Stimulated activated effector memory CD8-positive, alpha-beta T cell treated with anti-CD3 and anti-CD28 coated beads, Interleukin-12 subunit alpha, Interleukin-12 subunit beta, amount 100 ng/mL, for 72 hours (primary cell): ENCODE measurements at regions not wholly inside any gene's neighbourhood (a gene's known extent, or its start where the extent isn't known, plus 50 kb on each side); places are given as distances from the start of the nearest gene placed in this dataset.

Source experiments
- ATAC-seq: fragments of 150-1000 bp; cut with Tn5 transposase; 2 replicates; pipeline ENCODE4 v1.10.0; 2021
- DNase-seq, 2 donors: peaks; one replicate each; pipeline ENCODE4 v3.0.0; 2021 to 2022; ENCODE audit warnings: low spot score in 2 of 2
- H3K27ac Mint-ChIP-seq: one replicate; pipeline ENCODE4 v1.8.0; 2022; ENCODE audit warnings: mild to moderate bottlenecking, mixed read lengths
- H3K36me3 Mint-ChIP-seq: one replicate; pipeline ENCODE4 v1.8.0; 2022; ENCODE audit warnings: mild to moderate bottlenecking, mixed read lengths
- H3K4me1 Mint-ChIP-seq: one replicate; pipeline ENCODE4 v1.8.0; 2022; ENCODE audit warnings: mixed read lengths
- H3K4me3 Mint-ChIP-seq: one replicate; pipeline ENCODE4 v1.8.0; 2022; ENCODE audit warnings: mild to moderate bottlenecking, mixed read lengths
- H3K9me3 Mint-ChIP-seq: one replicate; pipeline ENCODE4 v1.8.0; 2022; ENCODE audit warnings: mixed read lengths

DNA sequence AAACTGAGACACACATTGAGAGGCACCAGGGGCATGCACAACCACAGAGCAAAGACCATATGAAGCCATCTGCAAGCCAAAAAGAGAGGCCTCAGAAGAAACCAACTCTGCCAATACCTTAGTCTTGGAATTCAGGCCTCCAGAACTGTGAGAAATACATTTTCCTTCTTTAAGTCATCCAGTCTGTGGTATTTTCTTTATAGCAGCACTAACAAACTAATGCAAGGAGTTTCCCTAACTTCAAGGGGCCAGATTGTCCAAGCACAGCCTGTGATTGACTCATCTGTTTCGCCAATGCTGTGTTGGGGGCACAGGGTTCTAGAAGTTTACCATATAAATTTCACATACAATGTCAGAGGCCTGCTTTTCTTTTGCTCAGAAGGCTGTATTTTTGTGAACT is 364.6 kb downstream of the GJA1 start:
- Mint-ChIP-seq H3K9me3 (peaks cover 18% of the 10 kb centered on the region), H3K36me3 (no peaks in the 10 kb centered on the region), H3K4me1 (no peaks in the 10 kb centered on the region), H3K27ac (no peak overlapping the region), H3K4me3 (no peak overlapping the region)
- ATAC-seq (no peak), DNase-seq (no peak)

DNA sequence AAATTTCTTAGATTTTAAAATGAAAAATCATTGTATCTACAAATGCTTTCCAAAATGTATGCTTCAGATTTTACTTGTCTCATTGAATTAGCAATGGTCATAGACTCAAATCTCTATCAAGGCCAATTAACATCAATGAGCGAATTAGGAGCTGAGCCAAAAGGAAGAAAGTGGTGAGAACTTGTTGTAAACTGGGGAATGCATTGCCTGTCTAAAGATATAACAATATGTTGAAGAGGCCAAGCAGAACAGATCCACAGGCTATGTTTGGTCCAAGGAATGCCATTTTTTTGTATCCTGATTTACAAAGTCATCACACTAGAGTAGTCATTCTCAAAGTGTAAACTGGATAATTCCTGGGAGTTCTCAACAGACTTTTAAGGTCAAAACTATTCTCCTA is 370.7 kb downstream of the GJA1 start:
- Mint-ChIP-seq H3K36me3 (no peaks in the 10 kb centered on the region), H3K4me3 (no peak overlapping the region), H3K9me3 (peaks cover 8% of the 10 kb centered on the region), H3K27ac (no peak overlapping the region), H3K4me1 (no peaks in the 10 kb centered on the region)
- DNase-seq (no peak), ATAC-seq (no peak)

DNA sequence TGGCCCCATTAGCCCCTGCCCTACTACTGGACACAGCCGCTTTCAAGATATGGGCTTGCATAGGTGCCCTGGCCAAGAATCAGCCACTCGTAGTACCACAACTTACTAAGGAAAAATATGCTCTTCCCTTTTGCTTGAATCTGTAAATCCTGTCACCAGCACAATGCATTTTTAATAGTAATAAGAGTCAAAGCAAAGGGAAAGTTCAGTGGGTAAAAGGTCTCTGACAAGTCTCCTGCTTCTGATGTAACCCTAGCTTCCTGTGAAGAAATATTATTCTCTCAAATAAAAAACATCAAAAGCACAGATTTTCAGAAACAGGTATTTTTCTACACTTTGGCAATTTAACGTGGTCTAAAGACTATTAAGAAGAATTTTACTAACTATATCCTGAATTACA is 373.8 kb downstream of the GJA1 start:
- ATAC-seq: no peak
- Mint-ChIP-seq H3K4me1 (no peaks in the 10 kb centered on the region), H3K27ac (no peak overlapping the region), H3K4me3 (no peak overlapping the region), H3K36me3 (no peaks in the 10 kb centered on the region), H3K9me3 (no peaks in the 10 kb centered on the region)
- no peak for DNase-seq

DNA sequence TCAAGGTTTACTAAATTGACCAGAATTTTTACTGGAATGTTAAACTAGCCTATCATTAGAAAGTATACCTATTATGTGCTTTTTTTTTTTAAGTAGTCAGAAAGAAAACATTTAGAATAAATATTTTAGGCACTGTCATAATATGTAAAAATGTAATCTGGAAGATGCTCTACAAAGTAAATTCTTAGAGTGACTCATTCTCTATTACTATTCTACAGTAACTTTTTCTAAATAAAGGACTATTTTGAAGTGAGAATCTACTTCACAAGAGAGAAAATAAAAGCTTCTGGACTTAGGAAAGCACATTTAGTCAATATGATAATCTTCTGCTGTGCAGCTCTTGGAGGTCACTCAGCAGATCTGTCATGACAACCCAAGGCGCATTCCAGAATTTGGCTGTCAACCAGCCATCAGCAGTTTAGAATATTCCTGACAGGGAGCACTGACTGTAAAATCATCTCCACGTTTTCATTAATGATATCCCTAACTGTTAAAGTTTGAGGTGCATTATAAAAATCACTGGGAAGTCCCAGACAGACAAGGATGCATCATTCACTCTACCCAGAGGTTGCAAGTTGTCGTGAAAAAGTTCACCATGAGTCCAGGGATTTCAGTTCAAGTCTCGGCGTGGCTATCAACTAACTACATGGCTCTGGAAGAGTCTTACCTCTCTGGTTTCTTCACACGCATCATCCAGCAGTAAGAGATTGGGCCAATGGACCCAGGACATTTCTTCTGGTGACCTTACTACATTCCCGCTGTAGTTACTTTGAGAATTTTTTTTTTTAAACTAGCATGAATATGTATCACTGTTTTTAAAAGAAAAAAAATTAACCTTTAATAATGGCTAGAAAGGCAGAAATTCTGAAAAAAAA is 374.9 kb downstream of the GJA1 start:
- Mint-ChIP-seq H3K4me3 (no peak overlapping the region), H3K27ac (no peak overlapping the region), H3K4me1 (no peaks in the 10 kb centered on the region), H3K36me3 (no peaks in the 10 kb centered on the region), H3K9me3 (no peaks in the 10 kb centered on the region)
- DNase-seq (no peak), ATAC-seq (no peak)

GRCh38 chr6:121811106-121811505 is 375.7 kb downstream of the GJA1 start:
- Mint-ChIP-seq H3K27ac (no peak overlapping the region), H3K4me3 (no peak overlapping the region), H3K36me3 (no peaks in the 10 kb centered on the region), H3K9me3 (no peaks in the 10 kb centered on the region), H3K4me1 (no peaks in the 10 kb centered on the region)
- ATAC-seq (no peak), DNase-seq (no peak)

DNA sequence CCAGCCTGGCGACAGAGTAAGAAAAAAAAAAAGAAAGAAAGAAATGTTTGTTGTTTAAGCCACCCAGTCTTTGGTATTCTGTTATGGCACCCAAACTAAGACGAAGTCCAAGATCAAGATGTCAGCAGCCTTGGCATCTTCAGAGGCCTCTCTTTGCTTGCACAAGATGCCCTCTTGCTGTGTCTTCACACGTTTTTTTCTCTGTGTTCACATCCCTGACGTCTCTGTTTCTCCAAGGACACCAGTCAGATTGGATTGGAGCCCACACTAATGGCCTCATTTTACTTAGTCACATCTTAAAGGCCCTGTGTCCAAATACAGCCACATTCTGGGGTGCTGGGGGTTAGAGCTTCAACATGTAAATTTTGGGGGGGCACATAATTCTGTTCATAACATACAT is 380.9 kb downstream of the GJA1 start:
- no peak for DNase-seq
- H3K9me3 Mint-ChIP-seq: peaks cover 6% of the 10 kb centered on the region
- ATAC-seq: no peak
- H3K36me3 Mint-ChIP-seq: no peaks in the 10 kb centered on the region
- no peaks in the 10 kb centered on the region for H3K4me1 Mint-ChIP-seq
- no peak overlapping the region for H3K4me3 Mint-ChIP-seq
- H3K27ac Mint-ChIP-seq: no peak overlapping the region

DNA sequence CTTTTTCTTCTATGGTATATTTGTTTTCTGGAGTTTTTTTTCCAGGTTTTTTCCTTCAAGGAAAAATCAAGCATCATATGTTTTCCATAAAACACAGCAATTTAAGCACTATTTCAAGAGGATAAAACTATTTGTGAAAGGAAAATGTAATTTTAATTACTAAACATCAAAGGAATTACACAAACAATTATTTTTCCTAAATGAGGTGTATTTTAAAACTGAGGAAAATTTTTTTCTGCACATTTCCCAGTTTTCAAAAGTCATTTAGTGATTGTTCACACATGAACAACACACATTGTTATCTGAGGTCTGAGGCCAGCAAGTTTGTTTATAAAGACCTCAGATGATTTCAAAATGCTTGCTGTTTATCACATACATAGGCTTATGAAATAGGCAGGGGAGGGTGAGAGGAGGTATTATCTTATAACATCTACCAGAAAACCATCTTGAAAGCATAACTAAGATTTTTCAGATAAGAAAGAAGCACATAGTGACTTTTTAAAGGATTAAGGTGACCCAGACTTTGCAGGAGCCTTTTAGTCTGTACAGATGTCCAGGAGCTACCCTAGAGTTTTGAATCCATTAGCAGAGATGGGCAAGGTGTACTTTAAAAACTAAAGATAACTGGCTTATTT is 381.6 kb downstream of the GJA1 start:
- Mint-ChIP-seq H3K4me3 (no peak overlapping the region), H3K4me1 (no peaks in the 10 kb centered on the region), H3K9me3 (peaks cover 11% of the 10 kb centered on the region), H3K27ac (no peak overlapping the region), H3K36me3 (no peaks in the 10 kb centered on the region)
- ATAC-seq (no peak), DNase-seq (no peak)

DNA sequence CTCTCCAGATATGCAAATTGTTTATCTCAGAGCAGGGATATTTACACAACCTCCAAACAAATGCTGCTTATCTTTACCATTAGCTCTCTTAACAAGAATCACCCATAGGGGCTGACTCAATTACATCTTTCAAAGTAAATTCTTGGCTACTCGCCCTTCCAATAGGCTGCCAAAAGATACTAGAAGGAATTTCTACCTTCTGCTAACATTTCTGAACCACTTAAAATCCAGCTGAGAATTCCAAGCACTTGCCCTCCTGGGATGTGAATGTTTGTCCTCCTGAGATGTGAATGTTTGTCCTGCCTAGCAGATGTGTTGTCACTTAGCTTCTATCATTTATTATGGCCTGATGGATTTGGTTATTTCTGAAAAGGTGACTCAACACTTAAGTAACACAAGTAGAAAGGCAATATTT is 388.0 kb downstream of the GJA1 start:
- Mint-ChIP-seq H3K9me3 (peaks cover 11% of the 10 kb centered on the region), H3K36me3 (no peaks in the 10 kb centered on the region), H3K27ac (no peak overlapping the region), H3K4me1 (no peaks in the 10 kb centered on the region), H3K4me3 (no peak overlapping the region)
- no peak for ATAC-seq
- DNase-seq: no peak

DNA sequence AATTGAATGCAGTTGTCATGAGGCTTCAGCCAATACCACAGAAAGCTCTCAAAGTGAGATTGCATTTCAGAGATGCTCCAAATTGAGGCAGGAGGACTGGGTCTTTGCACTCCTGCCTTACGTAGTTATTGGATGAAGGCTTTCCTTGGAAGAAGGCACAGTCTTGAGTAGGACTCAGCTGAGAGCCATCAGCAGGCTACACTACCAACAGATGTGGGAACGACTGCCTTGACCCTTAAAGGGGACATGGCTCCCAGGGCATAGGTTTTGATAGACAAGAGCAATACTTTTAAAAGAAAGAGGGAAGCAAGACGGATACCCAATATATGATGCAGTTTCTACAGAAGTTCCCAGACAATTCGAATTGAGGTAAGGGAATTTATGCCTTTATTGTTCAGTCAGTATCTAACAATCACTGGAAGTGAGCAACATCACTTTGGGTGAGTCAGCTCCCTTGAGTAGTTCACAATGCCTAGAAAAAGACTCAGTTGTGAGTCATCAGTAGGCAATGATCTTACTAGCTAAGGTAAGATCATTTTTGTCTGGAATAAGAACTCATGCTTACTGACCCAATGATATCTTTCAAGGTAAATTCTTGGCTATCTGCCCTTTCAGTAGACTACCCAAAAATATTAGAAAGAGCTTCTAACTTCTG is 390.8 kb downstream of the GJA1 start:
- Mint-ChIP-seq H3K27ac (no peak overlapping the region), H3K36me3 (no peaks in the 10 kb centered on the region), H3K9me3 (peaks cover 5% of the 10 kb centered on the region), H3K4me3 (no peak overlapping the region), H3K4me1 (no peaks in the 10 kb centered on the region)
- ATAC-seq (no peak), DNase-seq (no peak)

- no peak for DNase-seq
- H3K9me3 Mint-ChIP-seq: no peaks in the 10 kb centered on the region
- H3K4me1 Mint-ChIP-seq: no peaks in the 10 kb centered on the region
- no peaks in the 10 kb centered on the region for H3K36me3 Mint-ChIP-seq
- no peak overlapping the region for H3K27ac Mint-ChIP-seq
- no peak overlapping the region for H3K4me3 Mint-ChIP-seq
- no peak for ATAC-seq
Measured at GRCh38 chr6:121828146-121828886, 392.9 kb downstream of the GJA1 start.

- Mint-ChIP-seq H3K9me3 (peaks cover 8% of the 10 kb centered on the region), H3K4me3 (no peak overlapping the region), H3K4me1 (no peaks in the 10 kb centered on the region), H3K27ac (no peak overlapping the region), H3K36me3 (no peaks in the 10 kb centered on the region)
- ATAC-seq (no peak), DNase-seq (no peak)
Measured at GRCh38 chr6:121830736-121831135, 395.3 kb downstream of the GJA1 start.

GRCh38 chr6:121835662-121836061 is 400.2 kb downstream of the GJA1 start:
- Mint-ChIP-seq H3K4me1 (no peaks in the 10 kb centered on the region), H3K27ac (no peak overlapping the region), H3K36me3 (no peaks in the 10 kb centered on the region), H3K9me3 (peaks cover 15% of the 10 kb centered on the region), H3K4me3 (no peak overlapping the region)
- ATAC-seq (no peak), DNase-seq (no peak)

GRCh38 chr6:121837545-121838229 is 402.2 kb downstream of the GJA1 start:
- H3K9me3 Mint-ChIP-seq: peaks cover 16% of the 10 kb centered on the region
- no peak overlapping the region for H3K27ac Mint-ChIP-seq
- H3K36me3 Mint-ChIP-seq: no peaks in the 10 kb centered on the region
- no peak for ATAC-seq
- H3K4me1 Mint-ChIP-seq: no peaks in the 10 kb centered on the region
- no peak overlapping the region for H3K4me3 Mint-ChIP-seq
- no peak for DNase-seq

DNA sequence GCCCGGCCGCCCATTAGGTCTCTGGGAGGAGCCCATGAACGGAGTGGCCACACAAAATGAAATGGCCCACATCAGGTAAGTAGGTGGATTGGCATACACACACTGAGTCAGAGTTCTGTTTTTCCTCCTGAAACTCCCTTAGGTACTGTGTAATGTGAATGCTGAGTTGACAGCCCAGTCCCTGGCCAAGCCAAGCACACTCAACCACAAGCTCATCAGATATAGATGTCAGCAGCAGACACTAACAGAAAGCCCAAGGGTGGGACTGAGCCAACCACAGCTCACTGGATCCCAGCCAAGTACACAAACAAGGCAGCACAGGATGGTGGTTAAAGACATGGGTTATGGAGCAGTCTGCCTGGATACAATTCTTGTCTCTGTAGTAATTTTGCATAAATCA is 403.4 kb downstream of the GJA1 start:
- Mint-ChIP-seq H3K4me1 (no peaks in the 10 kb centered on the region), H3K36me3 (no peaks in the 10 kb centered on the region), H3K9me3 (peaks cover 13% of the 10 kb centered on the region), H3K4me3 (no peak overlapping the region), H3K27ac (no peak overlapping the region)
- peak; percentile 28 for ATAC-seq
- no peak for DNase-seq

DNA sequence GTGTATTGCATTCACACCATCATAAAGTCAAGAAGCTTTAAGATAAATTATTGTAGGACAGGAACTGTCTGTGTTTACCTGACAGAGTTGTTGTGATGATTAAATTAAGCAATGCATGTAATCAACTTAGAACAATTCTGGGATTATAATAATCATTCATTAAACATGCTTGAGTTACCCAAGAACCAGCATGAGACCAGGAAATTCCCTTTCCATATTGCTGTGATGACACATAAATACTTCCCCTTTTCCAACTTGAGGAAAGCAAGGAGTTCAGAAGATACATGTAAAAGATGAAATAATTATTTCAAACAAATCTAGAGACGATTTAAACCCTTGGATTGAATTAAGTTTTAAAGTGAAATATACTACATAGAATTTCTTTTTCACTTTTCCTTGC is 404.4 kb downstream of the GJA1 start:
- DNase-seq: no peak
- Mint-ChIP-seq H3K27ac (no peak overlapping the region), H3K4me1 (no peaks in the 10 kb centered on the region), H3K4me3 (no peak overlapping the region), H3K36me3 (no peaks in the 10 kb centered on the region), H3K9me3 (peaks cover 13% of the 10 kb centered on the region)
- ATAC-seq: no peak
